ENCODE measurements at regions not wholly inside any gene's neighbourhood (a gene's known extent, or its start where the extent isn't known, plus 50 kb on each side); places are given as distances from the start of the nearest gene placed in this dataset.
"Not testable (repeated sequence)": the region's sequence is repeated elsewhere in the genome, so short reads cannot be mapped to it uniquely, and the experiment has no call there.

DNA sequence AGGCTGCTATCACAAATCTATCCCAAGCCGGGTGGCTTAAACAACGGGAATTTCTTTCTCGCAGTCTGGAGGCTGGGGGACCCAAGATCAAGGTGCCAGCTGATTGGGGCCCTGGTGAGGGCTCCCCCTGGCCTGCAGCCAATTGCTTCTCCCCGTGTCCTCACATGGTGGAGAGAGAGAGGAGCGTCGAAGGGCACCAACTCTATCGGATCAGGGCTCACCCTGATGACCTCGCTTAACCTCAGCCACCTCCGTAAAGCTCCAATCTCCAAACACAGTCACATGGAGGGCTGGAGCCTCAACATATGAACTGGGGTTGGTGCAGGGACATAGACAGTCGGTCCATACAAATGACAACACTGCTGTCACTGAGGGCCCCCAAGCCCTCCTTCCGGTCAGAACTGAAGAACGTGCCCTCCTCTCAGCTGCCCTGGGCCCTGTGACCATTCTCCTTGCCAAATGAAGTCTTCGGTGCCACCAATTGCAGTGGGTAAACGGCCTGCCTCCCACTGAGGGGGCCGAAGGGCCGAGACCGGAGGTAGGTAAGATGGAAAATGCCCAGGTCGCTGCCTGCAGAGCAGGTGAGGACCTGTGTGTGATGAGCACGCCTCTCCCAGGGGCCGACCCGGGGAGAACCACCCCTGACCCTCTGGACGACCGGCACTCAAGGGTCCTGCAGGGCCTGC lies 211.0 kb downstream of the TOMM20 start:
- DNase-seq (ENCODE audit: low spot score): no peak

DNA sequence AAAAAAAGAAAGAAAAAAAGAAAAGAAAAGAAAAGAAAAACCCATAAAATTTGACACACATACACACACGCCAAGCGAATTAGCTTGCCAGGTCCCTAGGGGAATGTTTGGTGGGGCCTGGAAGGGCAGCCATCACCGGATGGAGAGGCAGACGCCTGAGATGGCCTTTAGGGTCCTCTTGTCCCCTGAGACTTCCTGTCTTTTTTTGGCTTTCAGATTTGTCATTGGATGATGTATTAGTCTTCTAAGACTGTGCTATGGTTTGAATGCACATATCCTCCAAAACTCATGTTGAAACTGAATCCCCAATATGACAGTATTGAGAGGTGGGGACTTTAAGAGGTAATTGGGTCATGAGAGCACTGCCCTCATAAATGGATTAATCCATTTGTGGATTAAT lies 211.8 kb downstream of the TOMM20 start:
- no peak for DNase-seq (ENCODE audit: low spot score)

DNA sequence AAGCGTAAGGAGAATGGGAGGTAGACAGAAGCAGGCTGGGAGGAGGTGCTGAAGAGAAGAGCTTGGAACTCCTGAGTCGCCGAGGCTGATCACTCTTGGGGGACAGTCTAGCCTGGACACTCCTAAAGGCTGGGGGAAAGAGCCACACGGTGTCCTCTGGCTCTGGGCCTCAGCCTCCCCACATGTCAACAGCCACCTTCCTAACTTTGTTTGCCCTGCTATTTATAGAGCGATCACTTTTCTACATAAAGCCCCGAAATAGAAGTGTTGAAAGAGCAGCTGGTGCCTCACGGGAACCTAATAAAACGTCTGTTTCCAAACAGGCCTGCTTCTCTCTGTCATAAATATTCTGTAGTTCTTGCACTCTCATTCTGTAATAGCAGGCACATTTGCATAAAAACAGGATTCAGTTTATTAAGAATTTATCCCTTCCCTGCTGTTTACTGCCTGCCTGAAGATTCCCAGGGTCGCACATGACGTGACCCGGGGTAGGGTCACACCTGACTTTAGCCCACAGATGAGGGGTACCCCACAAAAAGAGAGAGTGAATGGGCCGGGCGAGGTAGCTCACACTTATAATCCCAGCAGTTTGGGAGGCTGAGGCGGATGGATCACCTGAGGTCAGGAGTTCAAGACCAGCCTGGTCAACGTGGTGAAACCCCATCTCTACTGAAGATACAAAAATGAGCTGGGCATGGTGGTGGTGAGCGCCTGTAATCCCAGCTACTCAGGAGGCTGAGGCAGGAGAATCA lies 212.5 kb downstream of the TOMM20 start:
- DNase-seq (ENCODE audit: low spot score): no peak

DNA sequence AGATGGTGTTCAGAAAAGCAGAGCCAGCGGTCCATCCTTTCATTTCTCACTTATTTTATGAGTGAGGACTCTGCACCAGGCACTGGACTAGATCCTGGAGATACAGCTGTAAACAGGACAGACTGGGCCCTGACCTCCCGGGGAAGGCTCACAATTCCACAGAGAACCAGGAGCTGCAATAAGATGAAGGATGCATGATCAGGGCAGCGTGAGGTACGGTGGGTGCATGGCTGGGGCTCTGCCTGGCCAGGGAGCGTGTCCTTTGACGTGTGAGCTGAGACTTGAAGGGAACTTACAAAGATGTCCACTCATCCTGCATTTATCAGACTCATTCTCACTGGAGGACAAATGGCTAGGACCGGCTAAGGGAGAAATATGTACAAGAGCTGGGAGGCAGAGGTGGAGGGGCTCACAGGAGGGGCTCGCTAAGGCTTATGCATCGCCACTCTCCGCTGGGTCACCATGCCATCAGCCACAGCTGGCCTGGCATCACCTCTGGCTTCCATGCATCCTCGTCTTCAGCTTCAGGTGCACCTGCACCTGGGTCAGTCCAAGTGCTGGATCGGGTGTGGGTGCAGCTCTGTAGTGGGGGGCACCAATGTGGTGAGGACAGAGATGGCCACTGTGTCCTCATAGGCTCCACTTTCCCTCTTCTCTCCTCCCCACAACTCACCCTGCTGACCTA lies 213.9 kb downstream of the TOMM20 start:
- no peak for DNase-seq (ENCODE audit: low spot score)

DNA sequence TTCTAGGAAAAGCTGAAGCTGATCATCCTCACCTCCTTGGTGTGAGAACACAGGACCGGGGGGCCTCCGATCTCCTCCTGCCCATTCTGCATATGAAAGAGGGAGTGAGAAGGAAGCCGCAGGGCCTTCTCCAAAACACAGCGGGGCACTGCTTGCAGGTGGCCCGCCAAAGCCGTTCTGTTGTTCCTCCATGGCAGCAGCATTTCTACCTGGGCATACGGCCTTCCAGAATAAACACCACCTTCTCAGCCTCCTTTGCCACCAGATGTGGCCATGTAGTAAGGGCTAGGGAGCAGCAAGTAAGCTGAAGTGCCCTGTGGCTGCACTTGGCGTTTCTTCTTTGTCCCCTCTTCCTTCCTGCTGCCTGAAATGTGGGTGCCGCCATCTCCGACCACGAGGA lies 214.9 kb downstream of the TOMM20 start:
- DNase-seq (ENCODE audit: low spot score): no peak

DNA sequence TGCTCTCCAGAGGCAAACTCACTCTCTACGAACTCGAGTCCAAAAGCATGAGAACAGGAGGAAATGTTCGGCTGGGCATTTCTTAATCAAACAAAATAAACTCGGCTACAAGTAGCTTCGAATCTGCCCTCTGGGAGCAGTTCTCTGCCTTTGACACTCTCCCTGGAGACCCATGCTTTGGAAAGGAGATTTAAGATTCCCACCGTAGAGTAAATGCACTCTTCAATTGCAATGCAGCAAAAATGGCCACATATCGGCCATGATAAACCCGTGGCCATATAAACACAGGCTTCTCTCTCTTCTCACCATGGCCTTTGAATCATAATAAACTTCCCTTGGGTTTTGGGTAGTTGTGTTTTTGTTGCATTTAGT lies 215.4 kb downstream of the TOMM20 start:
- peak; percentile 28 for DNase-seq (ENCODE audit: low spot score)

DNA sequence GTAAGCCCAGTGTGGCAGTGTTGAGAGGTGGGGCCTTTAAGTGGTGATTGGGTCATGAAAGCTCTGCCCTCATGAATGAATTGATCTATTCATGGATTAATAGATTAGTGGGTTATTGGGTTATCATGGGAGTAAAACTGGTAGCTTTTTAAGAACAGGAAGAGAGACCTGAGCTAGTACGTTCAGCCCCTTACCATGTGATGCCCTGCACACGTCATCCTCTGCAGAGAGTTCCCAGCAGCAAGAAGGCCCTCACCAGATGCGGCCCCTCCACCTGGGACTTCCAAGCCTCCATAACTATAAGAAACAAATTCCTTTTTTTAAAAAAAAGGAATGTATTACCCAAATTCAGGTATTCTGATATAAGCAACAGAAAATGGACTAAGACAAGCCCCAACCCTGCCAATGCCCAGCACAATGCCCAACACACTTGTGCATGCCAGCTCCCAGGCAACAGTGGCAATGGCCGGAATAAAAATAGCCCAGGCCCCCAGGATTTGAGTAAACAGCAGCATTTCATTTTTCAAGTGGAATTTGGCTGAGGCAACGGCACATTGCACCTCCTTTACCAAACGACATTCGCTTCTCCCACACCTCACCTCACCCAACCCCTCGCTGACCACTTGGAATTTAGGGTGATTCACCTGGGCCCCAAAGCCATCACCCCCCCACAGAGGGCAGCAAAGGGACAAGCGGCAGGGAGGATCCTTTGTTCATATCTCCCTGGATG lies 215.9 kb downstream of the TOMM20 start:
- no peak for DNase-seq (ENCODE audit: low spot score)

DNA sequence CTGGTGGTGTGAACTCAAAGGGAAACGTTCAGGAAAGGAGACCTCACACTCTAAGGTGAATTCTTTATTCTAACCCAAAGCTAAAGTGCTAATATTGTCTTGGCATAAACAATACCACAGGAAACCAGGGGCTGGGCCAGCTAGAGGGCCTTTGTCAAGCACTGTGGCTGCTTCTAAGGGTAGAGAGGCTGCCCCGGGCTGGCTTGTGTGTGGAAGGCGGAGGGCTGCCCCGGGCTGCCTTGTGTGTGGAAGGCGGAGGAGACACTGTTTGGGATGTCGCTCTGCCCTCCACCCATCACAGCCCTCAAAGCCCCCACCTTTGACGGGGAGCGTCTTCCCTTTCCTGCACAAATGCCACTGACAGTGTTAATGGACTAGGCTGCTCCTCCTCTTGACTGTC lies 216.8 kb downstream of the TOMM20 start:
- no peak for DNase-seq (ENCODE audit: low spot score)

DNA sequence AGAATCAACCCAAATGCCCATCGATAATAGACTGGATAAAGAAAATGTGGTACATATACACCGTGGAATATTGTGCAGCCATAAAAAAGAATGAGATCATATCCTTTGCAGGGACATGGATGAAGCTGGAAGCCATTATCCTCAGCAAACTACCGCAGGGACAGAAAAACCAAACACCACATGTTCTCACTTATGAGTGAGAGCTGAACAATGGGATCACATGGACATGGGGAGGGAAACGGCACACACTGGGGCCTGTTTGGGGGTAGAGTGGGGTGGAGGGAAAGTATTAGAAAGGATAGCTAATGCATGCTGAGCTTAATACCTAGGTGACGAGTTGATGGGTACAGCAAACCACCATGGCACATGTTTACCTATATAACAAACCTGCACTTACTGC lies 217.5 kb downstream of the TOMM20 start:
- DNase-seq (ENCODE audit: low spot score): not testable (repeated sequence)

DNA sequence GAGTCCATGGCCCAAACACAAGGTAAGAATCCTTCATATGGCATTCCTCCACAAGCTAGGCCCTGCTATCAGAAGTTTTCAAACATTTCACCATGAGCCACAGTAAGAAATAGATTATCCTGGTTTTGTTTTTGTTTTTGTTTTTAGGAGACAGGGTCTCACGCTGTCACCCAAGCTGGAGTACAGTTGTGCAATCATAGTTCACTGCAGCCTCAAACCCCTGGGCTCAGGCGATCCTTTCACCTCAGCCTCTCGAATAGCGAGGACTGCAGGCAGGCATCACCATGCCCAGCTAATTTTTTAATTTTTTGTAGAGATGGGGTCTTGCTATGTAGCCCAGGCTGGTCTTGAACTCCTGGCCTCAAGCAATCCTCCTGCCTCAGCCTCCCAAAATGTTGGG lies 218.8 kb downstream of the TOMM20 start:
- no peak for DNase-seq (ENCODE audit: low spot score)

DNA sequence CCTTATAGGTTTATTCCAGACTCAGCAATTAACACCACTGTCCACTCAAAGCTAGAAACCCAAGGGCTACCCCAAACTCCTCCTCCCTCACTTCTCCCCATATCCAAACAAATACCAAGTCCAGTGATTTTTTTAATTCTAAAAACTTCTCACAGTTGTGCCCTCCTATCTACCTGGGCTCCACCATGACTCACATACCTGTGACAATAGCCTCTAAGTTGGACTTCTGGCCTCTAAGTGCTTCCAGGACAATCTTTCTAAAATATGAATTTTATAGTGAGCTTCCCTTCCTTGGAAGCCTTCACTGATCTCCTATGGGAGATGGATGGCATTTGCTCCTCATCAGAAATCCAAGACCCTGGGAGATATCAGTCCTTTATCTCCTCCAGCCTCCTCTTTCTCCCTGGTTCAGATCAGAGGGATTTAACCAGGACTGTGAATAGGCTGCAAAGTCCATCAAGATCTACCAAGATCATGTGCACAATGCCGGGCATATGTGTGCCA lies 219.3 kb downstream of the TOMM20 start:
- DNase-seq (ENCODE audit: low spot score): no peak

DNA sequence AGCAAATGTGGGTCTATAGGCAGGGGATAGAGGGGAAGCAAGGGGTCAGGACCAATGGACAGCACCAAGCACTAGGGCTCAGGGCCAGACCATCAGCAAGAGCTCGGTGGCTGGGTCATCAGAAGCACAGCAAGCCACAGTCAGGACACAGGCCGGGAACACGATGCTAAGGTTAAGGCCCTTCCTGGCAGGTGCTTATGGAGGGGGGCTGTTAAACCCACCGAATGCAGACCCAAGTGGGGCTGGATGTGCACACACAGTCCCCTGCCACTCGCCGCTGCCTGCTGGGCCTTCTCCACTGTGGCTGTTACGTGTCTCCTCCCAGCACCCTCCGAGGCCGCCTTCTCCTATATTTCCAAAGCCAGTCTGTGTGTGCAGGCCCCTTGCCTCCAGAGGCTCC lies 220.1 kb downstream of the TOMM20 start:
- no peak for DNase-seq (ENCODE audit: low spot score)

DNA sequence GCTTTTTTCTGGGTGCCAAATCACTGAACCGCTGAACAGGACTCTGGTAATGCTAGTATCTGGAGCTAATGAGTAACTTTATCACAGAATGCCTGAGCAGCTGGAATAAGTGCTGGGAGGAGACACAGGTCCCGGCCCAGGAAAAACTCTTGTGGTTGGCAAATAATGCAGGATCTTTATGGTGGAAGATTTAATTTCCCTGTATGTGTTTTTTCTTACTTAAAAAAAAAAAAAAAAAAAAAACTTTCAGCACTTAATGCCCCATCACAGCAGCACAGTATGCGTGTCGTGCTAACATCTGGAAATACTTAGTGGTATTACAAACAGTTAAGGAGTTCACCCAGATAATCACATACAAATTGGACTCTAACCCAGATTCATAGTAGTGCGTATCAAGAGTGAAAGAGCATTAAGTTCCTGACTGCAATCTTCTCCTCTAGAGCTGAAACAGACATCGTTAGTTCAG lies 220.7 kb downstream of the TOMM20 start:
- no peak for DNase-seq (ENCODE audit: low spot score)

DNA sequence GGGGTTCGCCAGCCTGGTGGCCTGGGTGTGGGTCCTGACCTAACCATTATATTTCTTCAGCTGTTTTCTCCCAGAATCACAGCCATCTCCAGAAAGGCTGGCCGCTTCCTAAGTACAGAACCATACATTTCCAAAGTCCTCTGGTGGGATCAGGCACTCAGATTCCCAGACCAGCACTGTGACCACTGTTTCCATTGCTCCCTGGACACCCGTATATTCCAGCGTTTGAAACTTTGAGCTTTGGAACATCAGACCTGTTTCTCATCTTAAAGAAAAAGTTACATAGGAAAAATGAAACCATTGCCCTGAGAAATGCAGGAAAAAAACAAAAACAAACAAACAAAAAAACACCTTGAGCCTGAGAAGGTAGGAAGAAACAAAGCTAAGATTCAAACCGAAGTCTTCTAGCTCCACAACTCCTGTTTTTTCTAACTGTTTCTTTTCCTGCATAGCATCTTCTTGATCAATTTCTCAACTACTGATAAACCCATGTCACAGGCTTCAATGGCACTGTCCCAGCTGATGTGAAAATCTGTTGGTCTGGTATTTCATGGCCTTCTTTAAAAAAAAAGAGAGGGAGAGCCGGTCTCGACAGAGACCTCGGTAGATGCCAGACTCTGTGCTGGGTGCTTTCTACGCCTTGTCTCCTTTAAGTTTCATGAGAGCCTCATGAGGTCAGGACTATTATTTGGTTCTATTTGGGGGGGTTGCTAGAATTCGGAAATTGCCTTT lies 221.3 kb downstream of the TOMM20 start:
- DNase-seq (ENCODE audit: low spot score): no peak

DNA sequence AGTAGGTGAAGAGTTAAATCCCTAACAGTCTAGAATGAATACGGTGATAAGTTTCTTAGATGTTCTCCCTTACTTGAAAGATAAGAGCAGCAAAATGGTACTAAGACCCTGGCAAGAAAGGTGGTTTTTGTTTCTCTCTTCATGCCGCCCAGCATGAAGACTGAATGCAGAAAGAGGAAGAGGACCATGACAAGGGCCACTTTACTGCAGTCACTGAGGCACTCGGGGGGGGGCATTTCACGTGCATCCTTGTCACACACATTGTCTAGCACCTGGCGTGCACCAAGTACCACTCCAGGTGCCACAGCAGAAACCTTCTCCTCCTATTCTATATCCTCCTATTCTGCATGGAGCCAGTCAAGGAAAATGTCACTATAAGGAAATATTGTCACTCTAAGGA lies 222.0 kb downstream of the TOMM20 start:
- DNase-seq (ENCODE audit: low spot score): no peak

DNA sequence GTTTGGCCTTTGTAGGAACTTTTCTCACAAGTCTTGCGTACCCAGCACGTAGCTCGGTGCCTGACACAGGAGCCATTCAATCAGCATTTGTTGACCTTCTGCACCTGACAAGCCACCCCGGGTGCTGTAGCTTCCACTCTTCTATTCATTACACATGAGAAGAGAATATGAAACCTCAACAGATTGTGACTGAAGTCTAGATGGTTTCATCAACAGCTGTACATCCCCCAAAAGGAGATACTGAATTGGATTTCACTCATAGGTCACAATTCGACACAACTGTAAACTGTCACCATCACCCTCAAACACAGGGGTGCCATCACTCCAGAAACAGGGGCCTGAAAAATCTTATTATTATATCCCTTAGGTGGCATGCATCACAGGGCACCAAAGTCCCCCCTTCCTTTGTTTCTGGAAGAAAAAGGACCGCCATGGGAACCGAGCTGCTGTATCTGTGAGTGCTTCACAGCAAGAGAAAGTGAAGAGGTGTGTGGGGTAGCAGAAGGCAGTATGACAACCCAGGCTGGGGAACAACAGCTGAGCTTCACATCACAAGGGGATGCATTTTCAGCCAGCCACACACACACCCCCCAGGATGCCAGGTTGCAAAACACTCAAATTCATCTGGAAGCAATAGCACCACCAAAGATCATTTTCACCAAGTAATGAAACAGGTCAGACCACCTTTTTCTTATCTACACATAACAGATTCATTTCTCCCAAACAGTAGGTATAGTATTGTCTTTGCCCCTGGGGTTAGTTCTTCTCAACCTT lies 225.7 kb downstream of the TOMM20 start:
- no peak for DNase-seq (ENCODE audit: low spot score)

DNA sequence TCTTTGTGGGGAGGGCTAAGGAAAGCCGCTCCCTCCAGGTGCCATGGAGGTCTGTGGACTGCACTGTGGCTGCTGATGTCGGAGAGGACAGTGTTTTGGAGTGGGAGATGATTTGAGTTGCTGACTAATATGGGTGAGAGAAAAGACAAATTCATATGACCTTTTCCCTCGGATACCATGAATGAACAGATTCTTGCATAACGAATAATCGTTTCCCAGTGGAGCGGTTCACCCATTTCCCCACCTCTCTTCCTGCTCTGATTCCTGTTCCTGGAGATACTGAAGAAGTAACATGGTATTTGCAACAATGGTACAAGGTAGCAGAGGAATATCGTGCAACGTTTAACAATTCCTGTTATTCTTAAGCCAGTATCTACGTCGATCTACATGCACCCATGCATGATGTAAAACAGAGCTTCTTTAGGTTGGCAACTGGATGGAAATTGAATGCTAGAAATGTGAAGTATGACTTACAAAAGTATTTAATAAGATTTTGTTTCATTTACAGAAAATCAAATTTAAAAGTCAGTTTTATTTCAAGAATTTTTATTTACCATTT lies 227.1 kb downstream of the TOMM20 start:
- no peak for DNase-seq (ENCODE audit: low spot score)

DNA sequence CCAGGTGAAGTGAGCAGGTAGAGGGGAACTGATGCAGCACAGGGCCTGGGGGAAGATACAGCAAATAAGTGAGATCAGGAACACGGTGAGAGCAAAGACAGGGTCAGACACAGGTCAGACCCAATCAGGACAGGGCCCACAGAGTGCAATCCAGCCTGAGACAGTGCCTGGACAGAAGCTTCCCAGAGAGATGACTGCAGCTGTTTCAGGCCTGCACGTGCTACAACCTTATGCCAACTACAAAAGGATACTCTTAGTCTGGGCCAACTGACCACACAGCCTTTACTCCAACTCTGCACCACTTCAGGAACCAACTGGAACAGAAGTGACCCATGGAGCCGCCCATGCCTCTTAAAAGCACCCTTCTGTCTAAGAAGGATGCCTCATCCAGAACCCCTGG lies 228.0 kb downstream of the TOMM20 start:
- no peak for DNase-seq (ENCODE audit: low spot score)

DNA sequence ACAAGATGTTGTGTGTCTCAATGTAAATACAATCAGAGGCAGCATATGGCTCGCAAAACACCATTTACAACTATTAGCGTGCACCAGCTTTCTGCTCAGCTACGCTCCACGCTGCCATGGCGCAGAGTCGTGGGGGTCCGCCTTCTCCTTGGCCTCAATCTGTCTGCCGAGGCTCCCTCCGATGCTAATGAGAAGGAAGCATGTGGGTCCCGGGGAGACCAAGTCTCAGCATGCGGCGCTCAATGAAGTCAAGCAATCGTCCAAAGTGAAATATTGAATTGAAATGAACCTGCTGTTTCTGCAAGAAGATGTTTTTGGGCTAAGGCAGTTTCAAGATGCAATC lies 228.9 kb downstream of the TOMM20 start:
- DNase-seq (ENCODE audit: low spot score): no peak

DNA sequence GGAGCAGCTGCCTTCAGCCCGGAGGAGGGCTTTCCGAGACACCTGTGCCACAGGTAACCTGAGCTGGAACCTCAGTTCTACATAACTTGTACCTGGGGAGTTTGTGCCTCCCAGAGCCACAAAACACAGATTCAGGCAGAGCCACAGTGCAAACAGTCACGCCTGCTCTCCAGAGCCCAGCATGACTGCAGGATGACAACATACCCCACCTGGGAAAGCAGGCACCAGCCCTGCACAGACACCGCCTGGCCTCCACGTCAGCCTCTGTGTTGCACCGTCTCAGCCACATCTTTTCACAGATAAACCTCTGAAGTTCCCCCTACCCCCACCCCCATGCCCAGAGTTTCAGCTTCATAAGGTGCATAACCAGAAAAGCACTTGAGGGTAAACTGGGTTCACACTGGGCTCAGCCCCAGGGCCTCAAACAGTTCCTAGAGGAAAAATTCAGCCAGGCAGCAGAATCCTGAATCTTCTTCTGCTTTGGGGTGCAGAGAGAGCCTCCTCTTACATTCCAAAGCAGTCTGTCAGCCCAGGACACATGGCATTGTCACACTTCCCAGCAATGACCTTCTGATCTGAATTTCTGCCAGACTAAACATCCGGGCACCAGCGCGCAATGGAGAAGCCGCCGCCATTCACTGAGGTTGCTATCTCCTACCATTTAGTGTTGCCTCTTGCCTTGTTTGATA lies 229.5 kb downstream of the TOMM20 start:
- DNase-seq (ENCODE audit: low spot score): peak; percentile 77
